NCI-H226 (cell line): ENCODE measurements at regions not wholly inside any gene's neighbourhood (a gene's known extent, or its start where the extent isn't known, plus 50 kb on each side); places are given as distances from the start of the nearest gene placed in this dataset.

Experiments used
- DNase-seq: peaks from one replicate; pipeline ENCODE4 v3.0.0-alpha.2; 2015

- DNase-seq, result no peak
These were observed 191.5 kb downstream of the ZBBX start for GRCh38 chr3:167188592-167188991.

- DNase-seq, result no peak
These were observed 192.9 kb downstream of the ZBBX start for GRCh38 chr3:167187221-167187620.

GRCh38 chr3:167184511-167184910 is 195.6 kb downstream of the ZBBX start:
- no peak for DNase-seq

- DNase-seq, result no peak
These were observed 207.7 kb downstream of the ZBBX start for GRCh38 chr3:167172377-167172776.

- DNase-seq, result no peak
These were observed 212.6 kb downstream of the ZBBX start for GRCh38 chr3:167167491-167167890.

DNA sequence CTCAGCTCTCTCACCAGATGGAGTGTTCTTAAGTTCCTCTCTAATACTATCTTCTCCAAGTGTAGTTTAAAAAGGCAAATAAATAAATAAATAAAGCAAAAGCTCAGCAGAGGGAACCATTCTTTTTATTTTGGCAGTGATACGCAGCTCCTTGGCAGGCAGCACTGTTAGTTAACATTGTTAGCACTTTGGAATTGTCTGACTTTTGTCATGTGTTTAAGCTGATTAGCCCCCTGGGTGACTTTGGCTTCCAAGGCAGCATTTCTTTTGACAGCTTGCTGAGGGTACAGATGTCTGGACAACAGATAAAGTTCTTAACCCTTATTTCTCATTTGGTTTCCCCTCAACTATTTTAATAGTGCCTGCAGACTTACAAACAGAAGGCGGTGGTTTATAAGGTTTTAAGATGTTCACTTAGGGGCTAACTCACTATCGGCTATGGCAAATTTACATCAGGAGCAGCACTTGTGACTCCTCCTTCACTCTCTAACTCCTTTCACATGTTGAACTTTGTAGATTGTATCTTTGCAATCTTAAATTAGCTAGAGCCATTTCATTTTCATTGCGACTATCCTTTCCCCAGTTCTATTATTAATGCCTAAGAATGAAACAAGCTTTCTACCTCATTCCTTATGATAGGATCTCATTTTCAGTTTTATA is 213.4 kb downstream of the ZBBX start:
- no peak for DNase-seq

- no peak for DNase-seq
These were observed 214.1 kb downstream of the ZBBX start for GRCh38 chr3:167166012-167166411.

DNA sequence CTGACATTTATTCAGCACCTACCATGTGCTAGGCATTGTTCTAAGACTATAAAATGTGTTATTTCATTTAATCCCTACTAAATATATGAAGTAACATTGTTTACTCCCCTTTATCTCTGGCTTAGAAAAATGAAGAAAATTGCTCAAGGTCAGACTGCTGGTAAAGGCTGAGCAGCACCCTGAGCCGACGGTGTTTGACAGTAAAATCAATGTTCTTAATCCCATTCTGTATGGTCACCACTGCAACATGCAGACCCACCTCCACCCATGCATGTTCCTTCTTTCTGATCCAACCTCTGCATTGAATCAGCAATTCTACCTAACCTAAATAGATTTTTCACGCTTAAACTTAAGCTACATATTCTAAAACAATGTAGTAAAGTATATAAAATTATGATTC is 216.5 kb downstream of the ZBBX start:
- DNase-seq, result no peak

DNA sequence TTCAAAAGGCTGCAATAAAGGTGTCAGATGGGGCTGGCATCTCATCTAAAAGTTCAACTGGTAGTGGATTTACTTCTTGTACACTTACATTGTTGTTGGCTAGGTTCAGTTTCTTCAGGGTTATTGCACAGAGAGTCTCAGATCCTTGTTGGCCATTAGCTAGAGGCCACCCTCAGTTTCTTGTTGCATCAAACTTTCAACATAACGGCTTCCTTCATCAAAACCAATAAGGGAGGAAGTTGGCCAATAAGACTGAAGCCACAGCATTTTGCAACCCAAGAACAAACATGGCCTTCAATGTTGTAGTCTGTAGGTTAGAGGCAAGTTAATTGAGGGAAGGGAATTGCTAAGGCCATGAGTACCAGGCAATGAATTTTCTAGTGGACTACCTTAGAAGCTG is 218.0 kb downstream of the ZBBX start:
- DNase-seq, result no peak

DNA sequence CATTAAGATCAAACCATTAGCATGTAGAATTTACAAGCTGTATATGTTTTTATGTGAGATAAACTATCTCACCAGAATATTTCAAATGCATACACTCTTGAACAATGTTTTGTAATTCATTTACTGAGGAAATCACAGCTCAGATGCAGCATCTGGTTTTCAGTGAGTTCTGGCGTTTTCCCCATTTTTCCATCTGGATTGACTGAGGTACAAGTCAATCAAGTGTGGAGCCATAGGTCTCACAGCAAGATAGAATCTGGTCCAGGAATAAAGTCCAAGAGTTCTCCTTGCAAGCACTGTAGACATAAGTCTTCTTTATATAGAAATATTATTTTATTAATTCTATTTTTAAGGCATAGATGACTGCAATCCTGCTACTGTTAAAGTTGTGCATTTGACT is 219.3 kb downstream of the ZBBX start:
- no peak for DNase-seq

- no peak for DNase-seq
These were observed 228.5 kb downstream of the ZBBX start for GRCh38 chr3:167151636-167152035.

DNA sequence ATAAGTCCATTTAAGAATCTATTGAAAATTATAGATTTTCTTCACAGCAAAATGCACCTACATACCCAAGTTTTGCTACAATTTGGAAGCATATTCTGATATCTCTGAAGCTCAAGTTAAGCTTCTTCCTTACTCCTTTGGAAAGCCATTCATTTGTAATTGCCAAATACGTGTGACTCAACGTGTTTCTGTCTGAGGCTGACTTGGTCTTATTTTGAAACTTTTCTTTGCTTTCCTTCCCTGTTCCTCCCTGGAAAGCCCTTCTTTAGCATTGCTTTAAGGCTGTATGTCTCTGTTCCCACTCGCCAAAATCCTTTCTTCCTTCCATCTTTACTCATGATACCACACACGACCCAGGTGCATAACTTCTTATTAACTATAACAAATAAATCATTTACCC is 232.0 kb downstream of the ZBBX start:
- DNase-seq, result no peak

DNA sequence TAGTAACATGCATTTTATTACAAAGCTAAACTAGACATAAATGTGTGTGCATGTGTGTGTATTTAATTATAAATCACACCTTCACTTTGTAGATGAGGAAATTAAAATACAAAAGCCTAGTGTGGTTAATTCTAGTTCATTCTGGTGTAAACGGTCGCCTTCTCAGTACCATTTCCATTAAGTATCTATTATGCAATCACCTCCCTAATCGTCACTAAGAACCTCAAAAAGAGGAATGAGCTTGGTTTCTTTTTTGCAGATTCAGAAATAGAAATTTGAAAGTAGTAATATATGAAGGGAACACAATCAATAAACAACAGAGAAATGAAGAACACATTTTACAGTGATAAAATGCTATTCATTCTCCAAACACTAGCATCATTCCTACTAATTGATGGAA is 233.2 kb downstream of the ZBBX start:
- DNase-seq, result no peak

DNA sequence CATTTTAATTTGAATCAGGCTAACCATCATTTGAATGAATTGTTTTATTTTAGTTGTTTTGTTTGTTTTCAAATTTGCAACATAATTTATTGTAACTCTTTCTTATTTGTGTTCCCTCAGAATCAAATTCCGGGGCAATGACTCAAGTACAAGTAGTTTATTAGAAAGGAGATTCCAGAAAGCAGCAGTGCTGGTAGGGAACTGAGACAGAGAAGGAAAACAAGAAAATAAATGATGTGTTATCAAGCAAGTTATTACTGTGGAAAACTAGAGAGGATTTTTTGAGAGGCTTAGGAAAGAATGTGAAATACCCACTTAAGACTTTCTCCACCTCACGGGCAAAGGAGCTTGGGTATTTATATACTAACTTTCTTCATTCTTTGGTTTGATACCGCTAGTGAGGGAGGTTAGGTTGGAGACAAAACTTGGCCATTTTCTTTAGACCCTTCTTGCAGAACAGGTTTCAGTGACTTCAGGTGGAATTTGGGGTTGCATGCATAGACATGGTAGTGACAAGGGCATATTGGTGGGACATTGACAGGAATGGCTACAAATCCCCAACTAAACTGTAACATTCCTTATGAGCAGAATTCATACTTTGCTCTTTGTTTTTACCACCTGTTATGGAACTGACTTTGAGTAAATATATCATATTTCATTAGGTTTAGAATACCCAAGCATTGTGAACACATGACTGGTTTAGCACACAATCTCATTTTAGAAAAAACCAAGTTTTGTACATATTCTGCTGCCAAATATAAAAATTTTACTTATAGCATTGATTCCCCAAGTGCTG is 254.3 kb downstream of the ZBBX start:
- DNase-seq, result no peak

GRCh38 chr3:167120828-167121227 is 259.3 kb downstream of the ZBBX start:
- DNase-seq, result no peak

DNA sequence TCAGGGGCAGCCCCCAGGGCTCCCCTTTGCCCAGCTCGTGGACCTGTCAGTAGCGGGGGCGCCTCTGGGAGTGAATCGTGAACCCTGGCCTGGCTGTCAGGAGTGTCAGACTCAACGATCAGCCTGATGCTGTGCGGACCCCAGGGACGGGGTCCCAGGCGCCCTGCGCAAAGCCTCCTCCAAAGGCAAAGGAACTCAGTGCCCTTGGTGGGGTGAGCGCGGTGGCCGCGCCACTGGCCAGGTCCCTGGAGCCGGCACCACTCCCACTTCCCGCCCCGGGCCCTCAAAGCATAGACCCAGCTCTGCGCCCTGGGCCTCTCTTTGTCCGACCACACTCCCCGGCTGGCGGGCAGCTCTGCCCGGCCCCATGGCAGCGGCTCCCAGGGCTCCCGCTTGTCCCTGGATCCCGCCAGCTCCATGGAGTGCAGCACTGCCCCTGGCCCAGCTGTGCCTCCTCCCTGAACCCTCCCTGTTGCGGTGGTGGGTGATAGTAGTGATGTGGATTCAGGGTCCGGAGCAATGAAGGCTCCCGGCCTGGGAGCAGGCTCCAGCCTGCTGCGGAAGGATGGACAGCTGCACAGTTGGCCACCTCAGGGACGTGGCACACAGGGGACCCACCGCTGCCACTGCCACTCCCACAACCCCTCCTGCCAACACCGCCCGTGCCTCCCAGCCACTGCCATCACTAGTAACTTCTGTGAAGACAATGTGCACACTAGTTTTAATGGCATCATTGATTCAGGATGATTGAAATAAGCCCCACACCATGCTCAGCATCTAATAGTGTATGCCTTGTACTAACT is 263.8 kb downstream of the ZBBX start:
- DNase-seq, result no peak

- no peak for DNase-seq
These were observed 264.7 kb downstream of the ZBBX start for GRCh38 chr3:167115331-167115934.

DNA sequence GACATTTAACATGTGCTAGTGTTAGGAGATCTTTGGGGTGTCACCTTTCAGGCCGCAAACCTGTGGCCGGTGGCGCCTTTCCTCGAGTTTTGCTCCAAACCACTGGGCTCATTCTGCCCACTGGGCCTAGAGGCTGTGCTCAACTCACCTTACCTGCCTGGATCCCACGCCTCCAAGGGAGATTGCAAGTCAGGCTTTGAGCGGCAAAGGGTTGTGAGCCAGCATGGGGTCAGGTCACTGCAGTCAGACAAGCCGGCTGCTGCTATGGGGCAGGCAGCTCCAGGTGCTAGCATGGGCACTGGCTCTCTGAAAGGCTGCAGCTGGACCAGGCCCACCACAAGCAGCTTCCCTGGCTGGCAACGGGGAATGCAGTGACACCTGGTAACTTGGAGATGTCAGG is 265.5 kb downstream of the ZBBX start:
- DNase-seq, result no peak

DNA sequence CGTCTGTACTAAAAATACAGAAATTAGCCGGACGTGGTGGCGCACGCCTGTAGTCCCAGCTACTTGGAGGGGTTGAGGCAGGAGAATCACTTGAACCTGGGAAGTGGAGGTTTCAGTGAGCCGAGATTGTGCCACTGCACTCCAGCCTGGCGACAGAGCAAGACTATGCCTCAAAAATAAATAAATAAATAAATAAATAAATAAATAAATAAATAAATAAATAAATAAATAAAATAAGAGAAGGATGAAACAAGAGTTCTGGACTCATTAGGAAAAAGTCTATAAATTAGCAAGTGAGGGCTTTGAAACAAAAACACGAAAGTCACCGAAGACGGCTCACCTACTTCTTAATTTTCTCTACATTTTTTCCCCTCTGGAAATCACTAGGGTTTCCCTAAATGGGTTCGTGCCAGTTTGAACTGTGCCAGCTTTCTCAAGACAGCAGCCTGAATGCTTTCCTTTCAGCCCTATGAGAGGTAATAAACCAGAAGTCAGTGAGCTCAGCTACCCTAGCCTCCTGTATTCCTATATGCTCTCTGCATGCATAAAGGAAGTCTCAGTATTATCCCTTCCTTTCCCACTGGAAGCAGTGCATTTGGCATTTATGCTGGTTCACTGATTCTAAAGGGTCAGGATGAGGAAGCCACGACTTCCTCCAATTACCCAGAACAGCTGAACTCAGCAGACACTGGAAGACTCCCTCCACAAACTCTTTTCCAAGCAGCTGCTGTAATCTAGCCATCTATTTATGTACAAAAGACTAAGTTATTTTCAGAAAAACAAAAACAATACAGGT is 266.9 kb downstream of the ZBBX start:
- DNase-seq, result no peak

- peak; percentile 32 for DNase-seq
These were observed 269.2 kb downstream of the ZBBX start for GRCh38 chr3:167110901-167111300.

DNA sequence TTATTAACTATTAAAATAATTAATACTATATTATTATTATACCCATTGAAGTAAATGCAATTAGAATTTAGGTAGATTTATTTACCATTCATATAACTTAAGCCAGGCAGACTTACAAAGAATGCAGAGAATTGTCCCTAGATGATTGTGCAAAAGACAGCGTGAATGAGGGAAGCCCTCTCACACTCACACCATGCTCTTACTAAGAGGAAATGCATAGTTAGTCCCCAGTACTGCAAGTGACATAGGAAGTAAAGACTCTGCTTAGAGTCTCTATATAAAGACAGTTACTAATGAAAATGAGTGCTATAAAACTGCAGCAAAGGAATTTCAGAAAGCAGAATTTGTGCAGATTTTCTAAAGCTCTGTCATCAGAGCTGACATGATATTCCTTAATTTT is 270.4 kb downstream of the ZBBX start:
- no peak for DNase-seq

- DNase-seq, result no peak
These were observed 273.6 kb downstream of the ZBBX start for GRCh38 chr3:167106456-167106855.

- DNase-seq, result no peak
These were observed 278.0 kb downstream of the ZBBX start for GRCh38 chr3:167102071-167102470.
